K562 (cell line): ENCODE measurements at regions not wholly inside any gene's neighbourhood (a gene's known extent, or its start where the extent isn't known, plus 50 kb on each side); places are given as distances from the start of the nearest gene placed in this dataset.

Experiments
- BRCA1 ChIP-seq, 2 experiments: fragments of 450-650 bp in 1 of 2; sonication (generic) in 1 of 2; formaldehyde crosslinking in 1 of 2; IDR thresholded peaks; 2 replicates each; pipeline versions ENCODE4 v1.5.0 to v1.6.1; 2017 to 2020; ENCODE audit warnings: mild to moderate bottlenecking in 1 of 2, missing genetic modification reagents in 1 of 2
- BRF1 ChIP-seq: IDR thresholded peaks from 3 replicates; pipeline ENCODE4 v1.6.1; 2011; ENCODE audit warnings: borderline replicate concordance, mild to moderate bottlenecking; ENCODE audit not compliant: insufficient read length; ENCODE audit errors: extremely low read depth
- CEBPB ChIP-seq: fragments of 450-650 bp; IDR thresholded peaks from 2 replicates; pipeline ENCODE4 v1.6.1; 2016; ENCODE audit warnings: missing genetic modification characterization, missing compliant biosample characterization
- SIRT6 ChIP-seq: IDR thresholded peaks from one replicate; pipeline ENCODE4 v1.6.1; 2012; ENCODE audit warnings: low read depth, mild to moderate bottlenecking, control low read depth, inconsistent platforms, low read length, moderate library complexity
- TCF7 ChIP-seq: sonication (generic); IDR thresholded peaks from 2 replicates; pipeline ENCODE4 v1.6.1; 2016; ENCODE audit warnings: antibody characterized with exemption, borderline replicate concordance
- YBX1 ChIP-seq: fragments of 450-650 bp; IDR thresholded peaks from 2 replicates; pipeline ENCODE4 v1.7.1; 2016; ENCODE audit warnings: mild to moderate bottlenecking
- ZNF644 ChIP-seq: fragments of 200-800 bp; sonication (Bioruptor generic); IDR thresholded peaks from 2 replicates; pipeline ENCODE4 v1.6.1; 2016; ENCODE audit warnings: low read depth, missing genetic modification characterization, missing compliant biosample characterization
- TF ChIP-seq, protein P1 (sequence below): IDR thresholded peaks from 3 replicates; pipeline ENCODE4 v1.6.1; 2011; ENCODE audit warnings: borderline replicate concordance, mild to moderate bottlenecking, moderate library complexity; ENCODE audit not compliant: insufficient read length; ENCODE audit errors: extremely low read depth

DNA sequence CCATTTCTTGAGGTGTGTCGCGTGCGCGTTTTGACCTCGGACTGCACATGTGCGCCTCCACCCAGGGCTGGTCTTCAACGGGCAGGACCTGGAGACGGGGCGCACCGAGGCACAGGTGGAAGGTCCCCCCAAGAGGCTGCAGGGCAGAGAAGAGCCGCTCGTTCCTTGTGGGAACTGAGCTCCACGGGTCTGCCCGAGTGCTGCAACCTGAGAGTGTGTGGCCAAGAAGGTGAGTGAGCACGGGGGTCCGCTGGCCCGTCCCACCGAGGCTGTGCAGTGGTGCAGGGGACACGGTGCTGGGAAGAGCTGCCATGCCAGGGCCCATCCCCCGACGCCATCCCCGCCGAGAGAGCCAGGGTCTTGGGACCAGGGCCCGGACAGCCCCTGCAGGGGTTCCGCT lies 268.3 kb downstream of the GALR1 start:
- TF ChIP-seq SIRT6 (no peak), CEBPB (tag) (no peak), BRCA1 (IDR thresholded peaks at IDR 0.05) (no peak), BRCA1 (CRISPR knock-in tag; IDR thresholded peaks at IDR 0.05) (no peak), ZNF644 (no peak), TCF7 (no peak), YBX1 (no peak), BRF1 (no peak)
- TF ChIP-seq, protein P1, sequence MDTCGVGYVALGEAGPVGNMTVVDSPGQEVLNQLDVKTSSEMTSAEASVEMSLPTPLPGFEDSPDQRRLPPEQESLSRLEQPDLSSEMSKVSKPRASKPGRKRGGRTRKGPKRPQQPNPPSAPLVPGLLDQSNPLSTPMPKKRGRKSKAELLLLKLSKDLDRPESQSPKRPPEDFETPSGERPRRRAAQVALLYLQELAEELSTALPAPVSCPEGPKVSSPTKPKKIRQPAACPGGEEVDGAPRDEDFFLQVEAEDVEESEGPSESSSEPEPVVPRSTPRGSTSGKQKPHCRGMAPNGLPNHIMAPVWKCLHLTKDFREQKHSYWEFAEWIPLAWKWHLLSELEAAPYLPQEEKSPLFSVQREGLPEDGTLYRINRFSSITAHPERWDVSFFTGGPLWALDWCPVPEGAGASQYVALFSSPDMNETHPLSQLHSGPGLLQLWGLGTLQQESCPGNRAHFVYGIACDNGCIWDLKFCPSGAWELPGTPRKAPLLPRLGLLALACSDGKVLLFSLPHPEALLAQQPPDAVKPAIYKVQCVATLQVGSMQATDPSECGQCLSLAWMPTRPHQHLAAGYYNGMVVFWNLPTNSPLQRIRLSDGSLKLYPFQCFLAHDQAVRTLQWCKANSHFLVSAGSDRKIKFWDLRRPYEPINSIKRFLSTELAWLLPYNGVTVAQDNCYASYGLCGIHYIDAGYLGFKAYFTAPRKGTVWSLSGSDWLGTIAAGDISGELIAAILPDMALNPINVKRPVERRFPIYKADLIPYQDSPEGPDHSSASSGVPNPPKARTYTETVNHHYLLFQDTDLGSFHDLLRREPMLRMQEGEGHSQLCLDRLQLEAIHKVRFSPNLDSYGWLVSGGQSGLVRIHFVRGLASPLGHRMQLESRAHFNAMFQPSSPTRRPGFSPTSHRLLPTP: no peak
